ENCODE measurements at regions not wholly inside any gene's neighbourhood (a gene's known extent, or its start where the extent isn't known, plus 50 kb on each side); places are given as distances from the start of the nearest gene placed in this dataset.

DNA sequence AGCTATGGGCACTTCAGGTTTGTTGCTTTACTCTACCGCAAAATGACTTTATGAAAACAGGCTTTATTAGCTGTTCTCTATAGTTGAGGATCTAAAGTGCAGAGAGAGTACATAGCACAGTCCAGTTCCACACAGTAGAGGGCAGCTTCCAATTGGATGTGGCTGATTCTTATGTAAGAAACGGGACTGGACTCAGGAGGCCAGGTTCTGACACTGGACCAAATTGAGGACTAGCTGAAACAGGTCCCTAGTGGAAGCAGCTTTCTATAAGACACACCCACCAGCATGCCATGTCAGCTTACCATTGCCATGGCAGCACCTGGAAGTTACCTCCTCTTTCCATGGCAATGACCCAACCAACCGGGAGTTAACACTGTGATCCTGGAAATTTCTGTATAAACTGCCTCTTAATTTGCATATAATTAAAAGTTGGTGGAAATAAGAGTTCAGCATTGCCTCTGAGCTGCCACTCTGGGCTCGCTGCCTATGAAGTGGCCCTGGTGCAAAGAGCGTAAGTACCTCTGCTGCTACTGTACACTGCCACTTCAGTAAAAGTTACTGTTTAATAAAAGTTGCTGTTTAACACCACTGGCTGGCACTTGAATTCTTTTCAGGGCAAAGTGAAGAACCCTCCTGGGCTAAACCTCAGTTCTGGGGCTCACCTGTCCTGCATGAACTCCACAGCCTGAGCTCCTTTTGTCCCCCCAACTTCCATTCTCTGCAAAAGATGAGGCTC is 211.9 kb upstream of the SLC10A2 start:
- Histone ChIP-seq H4K20me1 (replicated peaks; ENCODE audit: insufficient read depth) (no peaks in the 10 kb centered on the region), H2AFZ (no peak overlapping the region), H3K4me3 (no peak overlapping the region), H3K4me1 (ENCODE audit: insufficient read depth) (no peaks in the 10 kb centered on the region), H3K4me2 (no peak overlapping the region), H3K9me2 (ENCODE audit: insufficient read depth) (0 out of 2 replicates have a peak, but pooled peaks cover 8% of the 10 kb centered on the region), H3K79me2 (replicated peaks; ENCODE audit: insufficient read depth) (no peaks in the 10 kb centered on the region), H3K36me3 (ENCODE audit: insufficient read depth) (no peaks in the 10 kb centered on the region), H3K27me3 (ENCODE audit: insufficient read depth) (no peaks in the 10 kb centered on the region), H3K27ac (ENCODE audit: low read depth) (no peak overlapping the region), H3F3A (replicated peaks; ENCODE audit: low read depth) (no peaks in the 10 kb centered on the region)
- 0 out of 3 replicates have a peak, but pooled peaks cover 4% of the 10 kb centered on the region for H3K4me1 Mint-ChIP-seq
- H3K4me3 Mint-ChIP-seq, result no peak overlapping the region
- H3K36me3 Mint-ChIP-seq (ENCODE audit: low read depth), result no peaks in the 10 kb centered on the region
- DNase-seq (ENCODE audit: low spot score), result no peak
- TF ChIP-seq, protein P1, sequence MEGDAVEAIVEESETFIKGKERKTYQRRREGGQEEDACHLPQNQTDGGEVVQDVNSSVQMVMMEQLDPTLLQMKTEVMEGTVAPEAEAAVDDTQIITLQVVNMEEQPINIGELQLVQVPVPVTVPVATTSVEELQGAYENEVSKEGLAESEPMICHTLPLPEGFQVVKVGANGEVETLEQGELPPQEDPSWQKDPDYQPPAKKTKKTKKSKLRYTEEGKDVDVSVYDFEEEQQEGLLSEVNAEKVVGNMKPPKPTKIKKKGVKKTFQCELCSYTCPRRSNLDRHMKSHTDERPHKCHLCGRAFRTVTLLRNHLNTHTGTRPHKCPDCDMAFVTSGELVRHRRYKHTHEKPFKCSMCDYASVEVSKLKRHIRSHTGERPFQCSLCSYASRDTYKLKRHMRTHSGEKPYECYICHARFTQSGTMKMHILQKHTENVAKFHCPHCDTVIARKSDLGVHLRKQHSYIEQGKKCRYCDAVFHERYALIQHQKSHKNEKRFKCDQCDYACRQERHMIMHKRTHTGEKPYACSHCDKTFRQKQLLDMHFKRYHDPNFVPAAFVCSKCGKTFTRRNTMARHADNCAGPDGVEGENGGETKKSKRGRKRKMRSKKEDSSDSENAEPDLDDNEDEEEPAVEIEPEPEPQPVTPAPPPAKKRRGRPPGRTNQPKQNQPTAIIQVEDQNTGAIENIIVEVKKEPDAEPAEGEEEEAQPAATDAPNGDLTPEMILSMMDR (conservative IDR thresholded peaks at IDR 0.05; ENCODE audit: low read depth in 2 of 2), result 0 out of 4 replicates have a peak, but pooled peaks of 1 of the 2 experiments have one; percentile 8
- no peak for TF ChIP-seq EZH2phosphoT487 (IDR thresholded peaks at IDR 0.05; ENCODE audit: unreplicated experiment)
- H3K27me3 Mint-ChIP-seq (ENCODE audit: insufficient read depth, low read depth, poor library complexity), result peaks cover 2% of the 10 kb centered on the region
- H3K9me3 Mint-ChIP-seq, result no peaks in the 10 kb centered on the region
- no peak for ATAC-seq
- no peak overlapping the region for H3K27ac Mint-ChIP-seq

DNA sequence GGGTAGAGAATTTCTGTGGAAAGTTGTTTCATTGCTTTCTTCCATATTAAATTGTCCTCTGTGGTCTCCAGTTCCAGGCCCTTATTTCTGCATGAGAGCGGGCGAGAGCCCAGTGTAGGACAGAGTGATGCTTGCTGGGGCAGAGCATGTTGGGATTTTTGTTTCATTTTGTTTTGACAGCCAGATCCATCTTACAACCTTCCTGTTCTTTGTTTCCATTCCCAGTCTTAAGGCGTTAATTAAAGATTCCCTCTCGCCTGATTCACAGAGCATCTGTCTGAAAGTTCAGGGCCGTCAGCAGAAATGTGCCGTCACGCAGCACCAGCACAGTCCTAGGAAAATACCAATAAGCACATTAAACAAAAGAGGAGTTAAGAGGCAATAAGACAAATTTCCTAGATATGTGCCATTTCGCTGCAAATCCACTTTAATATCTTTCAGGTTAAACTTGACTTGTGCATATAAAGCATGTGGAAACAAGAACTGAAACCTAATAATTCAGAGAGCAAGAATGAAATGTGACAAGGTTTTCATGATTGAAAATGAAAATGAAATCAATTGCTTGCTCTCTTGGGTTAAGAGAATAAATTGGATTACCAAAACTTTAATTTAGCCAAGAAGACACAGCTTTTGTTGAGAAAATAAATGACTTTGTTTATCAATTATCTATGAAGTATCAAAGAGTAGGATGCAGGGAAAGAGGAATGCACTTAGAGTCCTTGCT is 210.7 kb upstream of the SLC10A2 start:
- no peaks in the 10 kb centered on the region for H3K4me1 ChIP-seq (ENCODE audit: insufficient read depth)
- no peak for ATAC-seq
- H4K20me1 ChIP-seq (replicated peaks; ENCODE audit: insufficient read depth), result no peaks in the 10 kb centered on the region
- H3K9me2 ChIP-seq (ENCODE audit: insufficient read depth), result 0 out of 2 replicates have a peak, but pooled peaks cover 8% of the 10 kb centered on the region
- Mint-ChIP-seq H3K36me3 (ENCODE audit: low read depth) (no peaks in the 10 kb centered on the region), H3K4me1 (0 out of 3 replicates have a peak, but pooled peaks cover 3% of the 10 kb centered on the region), H3K4me3 (no peak overlapping the region), H3K27ac (no peak overlapping the region), H3K27me3 (ENCODE audit: insufficient read depth, low read depth, poor library complexity) (peaks cover 2% of the 10 kb centered on the region), H3K9me3 (no peaks in the 10 kb centered on the region)
- H3K4me2 ChIP-seq, result no peak overlapping the region
- no peaks in the 10 kb centered on the region for H3K79me2 ChIP-seq (replicated peaks; ENCODE audit: insufficient read depth)
- H3K36me3 ChIP-seq (ENCODE audit: insufficient read depth), result no peaks in the 10 kb centered on the region
- H3K27ac ChIP-seq (ENCODE audit: low read depth), result no peak overlapping the region
- H3F3A ChIP-seq (replicated peaks; ENCODE audit: low read depth), result no peaks in the 10 kb centered on the region
- H2AFZ ChIP-seq, result no peak overlapping the region
- no peak for DNase-seq (ENCODE audit: low spot score)
- no peaks in the 10 kb centered on the region for H3K27me3 ChIP-seq (ENCODE audit: insufficient read depth)
- TF ChIP-seq STAT1 (IDR thresholded peaks at IDR 0.05; ENCODE audit: unreplicated experiment) (no peak), POLR2AphosphoS5 (IDR thresholded peaks at IDR 0.05; ENCODE audit: low read depth) (no peak), CREB1 (CRISPR knock-in tag; IDR thresholded peaks at IDR 0.05; ENCODE audit: low read depth) (no peak)
- TF ChIP-seq, protein P2, sequence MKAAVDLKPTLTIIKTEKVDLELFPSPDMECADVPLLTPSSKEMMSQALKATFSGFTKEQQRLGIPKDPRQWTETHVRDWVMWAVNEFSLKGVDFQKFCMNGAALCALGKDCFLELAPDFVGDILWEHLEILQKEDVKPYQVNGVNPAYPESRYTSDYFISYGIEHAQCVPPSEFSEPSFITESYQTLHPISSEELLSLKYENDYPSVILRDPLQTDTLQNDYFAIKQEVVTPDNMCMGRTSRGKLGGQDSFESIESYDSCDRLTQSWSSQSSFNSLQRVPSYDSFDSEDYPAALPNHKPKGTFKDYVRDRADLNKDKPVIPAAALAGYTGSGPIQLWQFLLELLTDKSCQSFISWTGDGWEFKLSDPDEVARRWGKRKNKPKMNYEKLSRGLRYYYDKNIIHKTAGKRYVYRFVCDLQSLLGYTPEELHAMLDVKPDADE (IDR thresholded peaks at IDR 0.05), result no peak
- TF ChIP-seq, protein P1 (conservative IDR thresholded peaks at IDR 0.05; ENCODE audit: low read depth in 2 of 2), result no peak
- H3K4me3 ChIP-seq, result no peak overlapping the region

Measured in GM23338 (cell line).